Aorta (tissue), 5 donors: ENCODE measurements at regions not wholly inside any gene's neighbourhood (a gene's known extent, or its start where the extent isn't known, plus 50 kb on each side); places are given as distances from the start of the nearest gene placed in this dataset.

Source experiments
- ATAC-seq: fragments of 200-7000 bp; cut with Tn5 transposase; one replicate; pipeline ENCODE4 v1.9.1; 2022; ENCODE audit warnings: moderate library complexity; ENCODE audit not compliant: low FRiP score
- DNase-seq, 2 donors: peaks; one replicate each; pipeline ENCODE4 v3.0.0-alpha.2; 2020
- H3K27ac ChIP-seq, 2 donors: one replicate each; pipeline ENCODE4 v1.5.1; 2013; ENCODE audit warnings: low read length in 2 of 2, mild to moderate bottlenecking in 2 of 2, moderate library complexity in 2 of 2, control low read depth in 1 of 2, inconsistent platforms in 1 of 2, low read depth in 1 of 2
- H3K27me3 ChIP-seq, 2 donors: one replicate each; pipeline ENCODE4 v1.6.1; 2013; ENCODE audit warnings: control low read depth in 1 of 2, low read length in 1 of 2, mild to moderate bottlenecking in 1 of 2, moderate library complexity in 1 of 2; ENCODE audit not compliant: insufficient read depth in 2 of 2, control insufficient read depth in 1 of 2
- H3K36me3 ChIP-seq, 2 donors: one replicate each; pipeline ENCODE4 v1.6.1; 2013; ENCODE audit warnings: control low read depth in 1 of 2, low read length in 1 of 2, mild to moderate bottlenecking in 1 of 2; ENCODE audit not compliant: insufficient read depth in 2 of 2, control insufficient read depth in 1 of 2
- H3K4me1 ChIP-seq, 2 donors: one replicate each; pipeline ENCODE4 v1.6.1; 2013; ENCODE audit warnings: low read length in 2 of 2, control low read depth in 1 of 2, mild to moderate bottlenecking in 1 of 2, moderate library complexity in 1 of 2; ENCODE audit not compliant: insufficient read depth in 2 of 2, control insufficient read depth in 1 of 2
- H3K4me3 ChIP-seq, 2 donors: one replicate each; pipeline ENCODE4 v1.5.1; 2013; ENCODE audit warnings: low read length in 2 of 2, control low read depth in 1 of 2, mild to moderate bottlenecking in 1 of 2
- H3K9me3 ChIP-seq: one replicate; pipeline ENCODE4 v1.6.1; 2013; ENCODE audit warnings: mild to moderate bottlenecking, low read length; ENCODE audit not compliant: control insufficient read depth
- WGBS, 2 donors: extraction: QIAGEN DNeasy Blood & Tissue Kit; methylation state at CpG; one replicate each; pipeline ENCODE4 v1.1.7; 2013; 5-methylcytosine and 5-hydroxymethylcytosine counted together
- intact Hi-C, 2 donors: fragments of 100-400 bp; cut with DNase I; formaldehyde crosslinking; loops; one replicate each; pipeline versions ENCODE4 v1.14.2 to v1.15.0; 2022
- donor health status: healthy with polysubstance abuse.
- donor health status: Bipolar disorder and iron deficiency.
- donor health status: DM: no; HTN: no; CAD: no.
- donor health status: DM: no; HTN: no; CAD: no.
- donor health status: DM: yes; HTN: yes; CAD: no.

DNA sequence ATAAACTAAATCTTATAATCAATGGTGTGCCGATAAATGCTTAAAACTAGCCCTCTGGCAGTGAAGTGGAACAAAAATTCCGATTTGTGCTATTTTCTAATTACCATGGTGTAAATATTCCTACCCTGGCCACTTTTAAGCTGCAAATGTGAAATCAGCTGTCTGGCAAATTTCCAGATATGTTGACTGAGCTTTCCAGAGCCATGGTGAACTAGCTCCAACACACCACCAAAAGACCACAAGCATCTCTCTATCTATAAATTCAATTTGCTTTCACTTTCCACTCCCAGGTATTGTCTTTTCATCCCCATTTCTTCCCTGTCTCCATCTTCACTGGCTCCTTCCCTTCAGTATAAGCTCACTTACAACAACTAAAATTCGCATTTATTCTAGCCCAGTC, 152.3 kb upstream of the RGS18 start:
- no peak overlapping the region for H3K4me3 ChIP-seq
- intact Hi-C loops = no loop called here
- H3K36me3 ChIP-seq = no peaks in the 10 kb centered on the region
- H3K27ac ChIP-seq = no peak overlapping the region
- H3K27me3 ChIP-seq = no peaks in the 10 kb centered on the region
- 85 to 86% methylated on average over 3 of the region's 3 CpGs for WGBS, 2 donors
- ATAC-seq (no peak), DNase-seq (no peak)
- no peaks in the 10 kb centered on the region for H3K4me1 ChIP-seq
- H3K9me3 ChIP-seq = no peaks in the 10 kb centered on the region

DNA sequence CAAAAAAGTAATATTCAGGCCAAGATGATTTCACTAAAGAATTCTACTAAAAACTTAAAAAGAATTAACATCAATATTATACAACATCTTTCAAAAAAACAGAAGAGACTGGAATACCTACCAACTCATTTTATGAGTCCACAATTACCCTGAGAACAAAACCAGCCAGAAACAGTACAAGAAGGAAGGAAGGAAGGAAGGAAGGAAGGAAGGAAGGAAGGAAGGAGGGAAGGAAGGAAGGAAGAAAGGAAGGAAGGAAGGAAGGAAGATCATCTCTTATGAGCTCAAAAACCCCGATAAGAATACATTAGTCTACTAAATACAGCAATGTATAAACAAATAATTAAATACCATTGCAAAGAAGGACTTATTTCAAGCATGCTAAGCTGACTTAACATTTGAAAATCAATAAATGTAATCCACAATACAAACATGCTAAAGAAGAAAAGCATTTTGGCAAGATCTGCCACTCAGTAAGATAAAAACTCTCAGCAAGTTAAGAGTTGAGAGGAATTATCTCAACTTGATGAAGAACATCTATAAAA, 149.9 kb upstream of the RGS18 start:
- DNase-seq (no peak), ATAC-seq (no peak)
- no peaks in the 10 kb centered on the region for H3K9me3 ChIP-seq
- WGBS, 2 donors = 94 to 96% methylated on average over 1 of the region's 1 CpG
- no peaks in the 10 kb centered on the region for H3K36me3 ChIP-seq
- no peaks in the 10 kb centered on the region for H3K27me3 ChIP-seq
- no peak overlapping the region for H3K27ac ChIP-seq
- no peaks in the 10 kb centered on the region for H3K4me1 ChIP-seq
- intact Hi-C loops = no loop called here
- H3K4me3 ChIP-seq = no peak overlapping the region

DNA sequence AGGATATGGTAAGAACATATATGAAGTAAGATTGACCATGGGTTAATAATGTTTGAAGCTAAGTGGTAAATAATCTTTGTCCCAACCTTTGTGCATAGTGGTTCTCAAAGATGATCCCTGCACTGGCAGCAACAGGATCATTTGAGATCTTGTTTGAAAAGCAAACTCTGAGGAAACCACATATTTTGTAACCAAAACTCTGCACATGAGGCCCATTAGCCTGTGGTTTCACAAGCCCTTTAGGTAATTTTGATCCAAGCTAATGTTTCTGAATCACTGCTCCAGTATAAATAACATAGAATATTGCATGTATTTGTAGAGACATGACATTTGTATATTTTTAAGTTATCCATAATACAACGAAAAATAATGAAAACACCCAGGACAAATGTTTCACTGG, 147.9 kb upstream of the RGS18 start:
- DNase-seq (no peak), ATAC-seq (no peak)
- WGBS, 2 donors = 82 to 83% methylated on average over 1 of the region's 1 CpG
- no peaks in the 10 kb centered on the region for H3K9me3 ChIP-seq
- no peak overlapping the region for H3K27ac ChIP-seq
- no peak overlapping the region for H3K4me3 ChIP-seq
- no peaks in the 10 kb centered on the region for H3K4me1 ChIP-seq
- H3K27me3 ChIP-seq = no peaks in the 10 kb centered on the region
- H3K36me3 ChIP-seq = no peaks in the 10 kb centered on the region
- intact Hi-C loops = no loop called here

DNA sequence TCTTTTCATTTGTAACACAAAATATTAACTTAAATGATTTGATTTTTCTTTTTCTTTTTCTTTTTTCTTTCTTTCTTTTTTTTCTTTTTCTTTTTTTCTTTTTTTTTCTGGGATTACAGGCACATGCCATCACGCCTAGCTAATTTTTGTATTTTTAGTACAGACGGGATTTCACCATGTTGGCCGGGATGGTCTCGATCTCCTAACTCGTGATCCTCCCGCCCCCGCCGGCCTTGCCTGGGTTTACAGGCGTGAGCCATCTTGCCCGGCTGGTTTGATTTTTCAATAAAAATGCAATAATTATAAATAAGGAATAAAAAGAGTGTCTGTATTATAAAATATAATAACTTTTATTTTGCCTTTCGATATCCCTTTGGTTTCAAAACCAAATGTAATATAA, 146.7 kb upstream of the RGS18 start:
- DNase-seq = no peak
- Histone ChIP-seq H3K36me3 (no peaks in the 10 kb centered on the region), H3K9me3 (no peaks in the 10 kb centered on the region), H3K4me3 (no peak overlapping the region), H3K4me1 (no peaks in the 10 kb centered on the region), H3K27ac (no peak overlapping the region), H3K27me3 (no peaks in the 10 kb centered on the region)
- WGBS, 2 donors = 95 to 97% methylated on average over 11 of the region's 11 CpGs
- intact Hi-C loops = no loop called here
- ATAC-seq = no peak

DNA sequence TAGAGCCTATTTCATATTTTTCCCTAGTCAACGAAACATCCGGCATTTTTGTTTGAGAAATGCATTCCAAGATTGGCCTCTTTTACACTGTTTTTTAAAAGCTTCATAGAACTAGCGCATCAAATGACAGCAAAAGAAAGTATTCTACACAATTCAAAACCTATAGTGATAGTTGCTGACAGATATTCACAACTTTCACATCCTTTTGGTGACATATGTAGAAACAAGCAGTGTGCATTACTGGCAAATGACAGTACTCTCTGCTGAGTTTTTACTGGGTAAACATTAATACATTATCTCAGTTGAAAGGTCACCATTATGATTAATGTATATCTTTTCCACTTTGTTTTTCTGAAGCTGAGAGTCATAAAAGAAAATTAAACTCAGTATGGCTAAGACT, 135.4 kb upstream of the RGS18 start:
- ATAC-seq (no peak), DNase-seq (no peak)
- WGBS, 2 donors = 70 to 72% methylated on average over 3 of the region's 3 CpGs

DNA sequence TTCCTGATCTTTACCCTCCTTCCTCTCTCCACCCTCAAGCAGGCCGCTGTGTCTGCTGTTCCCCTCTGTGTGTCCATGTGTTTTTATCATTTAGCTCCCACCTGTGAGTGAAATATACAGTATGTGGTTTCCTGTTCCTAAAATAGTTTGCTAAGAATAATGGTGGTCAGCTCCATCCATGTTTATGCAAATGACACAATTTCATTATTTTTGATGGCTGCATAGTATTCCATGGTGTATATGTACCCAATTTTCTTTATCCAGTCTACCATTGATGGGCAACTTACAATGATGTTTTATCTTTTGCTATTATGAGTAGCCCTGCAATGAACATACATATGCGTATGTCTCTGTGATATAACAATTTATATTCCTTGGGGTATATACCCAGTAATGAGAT, 133.4 kb upstream of the RGS18 start:
- H3K9me3 ChIP-seq = no peaks in the 10 kb centered on the region
- H3K4me1 ChIP-seq = no peaks in the 10 kb centered on the region
- DNase-seq = no peak
- ATAC-seq = no peak
- WGBS, 2 donors = 93 to 98% methylated on average over 2 of the region's 2 CpGs
- no peaks in the 10 kb centered on the region for H3K36me3 ChIP-seq
- H3K27ac ChIP-seq = no peak overlapping the region
- H3K27me3 ChIP-seq = no peaks in the 10 kb centered on the region
- intact Hi-C loops = no loop called here
- H3K4me3 ChIP-seq = no peak overlapping the region

More for the DNA sequence above, 135.4 kb upstream of the RGS18 start:
- Histone ChIP-seq H3K9me3 (no peaks in the 10 kb centered on the region), H3K27me3 (no peaks in the 10 kb centered on the region), H3K27ac (no peak overlapping the region), H3K4me1 (no peaks in the 10 kb centered on the region), H3K4me3 (no peak overlapping the region), H3K36me3 (no peaks in the 10 kb centered on the region)
- intact Hi-C loops = no loop called here

DNA sequence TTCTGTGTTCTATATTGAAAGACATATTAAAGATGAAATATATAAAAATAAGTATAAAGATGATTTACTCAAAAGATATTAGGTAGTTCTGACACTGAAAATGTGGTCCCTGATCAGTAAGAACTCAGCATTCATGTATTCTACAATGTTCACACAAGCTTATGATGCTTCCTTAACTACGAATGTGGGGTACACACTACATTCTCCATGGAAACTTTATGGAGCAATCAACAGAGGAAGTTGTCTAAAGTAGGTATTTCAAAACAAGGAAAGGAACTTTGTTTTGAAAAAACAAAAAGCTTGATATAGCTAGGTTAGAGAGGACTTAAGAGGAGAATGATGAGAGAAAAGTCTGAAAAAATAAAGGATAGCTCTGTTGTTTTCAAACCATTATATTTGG, 119.7 kb upstream of the RGS18 start:
- H3K36me3 ChIP-seq = no peaks in the 10 kb centered on the region
- intact Hi-C loops = no loop called here
- DNase-seq (no peak), ATAC-seq (no peak)
- H3K27me3 ChIP-seq = no peaks in the 10 kb centered on the region
- no peak overlapping the region for H3K4me3 ChIP-seq
- H3K27ac ChIP-seq = no peak overlapping the region
- H3K9me3 ChIP-seq = no peaks in the 10 kb centered on the region
- no peaks in the 10 kb centered on the region for H3K4me1 ChIP-seq
- WGBS, 2 donors = 87 to 94% methylated on average over 1 of the region's 1 CpG

DNA sequence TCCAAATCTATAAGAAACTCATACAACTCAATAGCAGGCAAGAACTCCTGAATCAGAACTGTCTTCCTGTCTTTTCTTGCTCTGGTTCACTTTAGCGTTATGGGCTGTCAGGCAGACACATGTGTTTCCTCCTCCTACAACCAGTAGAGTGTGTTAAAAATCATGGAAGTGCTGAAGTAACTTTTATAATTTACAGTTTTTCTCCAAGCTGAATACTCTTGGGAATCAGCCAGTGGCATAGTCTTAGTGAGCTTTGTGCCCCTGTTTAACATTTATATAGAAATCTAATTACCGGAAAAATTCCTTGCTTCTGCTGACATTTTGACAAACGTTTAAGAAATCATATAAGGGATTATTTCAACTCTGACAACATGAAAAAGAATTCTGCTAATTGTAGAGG, 113.1 kb upstream of the RGS18 start:
- intact Hi-C loops = no loop called here
- 50 to 51% methylated on average over 3 of the region's 3 CpGs for WGBS, 2 donors

DNA sequence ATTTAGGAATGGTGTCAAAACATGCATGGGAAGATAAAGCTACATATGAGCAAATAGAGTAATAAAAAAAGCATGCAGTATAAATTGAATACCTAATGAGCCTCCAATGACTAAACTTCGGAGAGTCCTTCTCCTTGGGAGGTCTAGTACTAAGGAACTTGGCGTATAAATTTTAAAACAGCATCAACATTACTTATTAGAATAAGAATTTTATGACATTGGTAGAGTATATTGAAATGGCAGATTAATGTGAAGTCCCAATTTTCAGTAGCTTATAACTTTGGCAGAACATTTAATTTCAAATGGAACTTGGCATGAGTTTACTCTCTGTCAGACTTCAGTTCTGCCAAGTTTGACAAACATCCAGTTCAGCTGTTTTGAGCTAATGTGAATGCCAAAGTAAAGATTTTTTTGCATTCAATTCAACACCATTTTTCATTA, 104.7 kb upstream of the RGS18 start:
- Histone ChIP-seq H3K27me3 (no peaks in the 10 kb centered on the region), H3K27ac (no peak overlapping the region), H3K36me3 (no peaks in the 10 kb centered on the region), H3K4me3 (no peak overlapping the region), H3K9me3 (no peaks in the 10 kb centered on the region), H3K4me1 (no peaks in the 10 kb centered on the region)
- DNase-seq (no peak), ATAC-seq (no peak)
- WGBS, 2 donors = 9 to 10% methylated on average over 2 of the region's 2 CpGs
- intact Hi-C loops = no loop called here

More for the DNA sequence above, 113.1 kb upstream of the RGS18 start:
- H3K27me3 ChIP-seq = no peaks in the 10 kb centered on the region
- no peaks in the 10 kb centered on the region for H3K36me3 ChIP-seq
- H3K27ac ChIP-seq = no peak overlapping the region
- no peak for DNase-seq
- ATAC-seq = no peak
- no peaks in the 10 kb centered on the region for H3K9me3 ChIP-seq
- no peak overlapping the region for H3K4me3 ChIP-seq
- H3K4me1 ChIP-seq = no peaks in the 10 kb centered on the region
